SK-N-MC (cell line): ENCODE measurements at regions not wholly inside any gene's neighbourhood (a gene's known extent, or its start where the extent isn't known, plus 50 kb on each side); places are given as distances from the start of the nearest gene placed in this dataset.

Experiments
- DNase-seq: peaks from one replicate; pipeline ENCODE4 v3.0.0-alpha.2; 2011; ENCODE audit warnings: low read depth, low spot score
- H3K27ac ChIP-seq: fragments of 200-600 bp; sonication (generic); 2 replicates; pipeline ENCODE4 v1.5.1; 2016; ENCODE audit warnings: mixed run types
- H3K36me3 ChIP-seq: fragments of 200-600 bp; sonication (generic); 2 replicates; pipeline ENCODE4 v1.6.1; 2017; ENCODE audit warnings: antibody characterized with exemption, low read length, mixed read lengths; ENCODE audit not compliant: insufficient read depth
- H3K4me3 ChIP-seq: fragments of 200-600 bp; sonication (generic); 2 replicates; pipeline ENCODE4 v1.5.1; 2016
- H3K9ac ChIP-seq: fragments of 200-600 bp; sonication (generic); 2 replicates; pipeline ENCODE4 v1.8.0; 2017; ENCODE audit warnings: mixed run types, mixed read lengths; ENCODE audit not compliant: insufficient read length
- H3K9me3 ChIP-seq: fragments of 200-600 bp; sonication (generic); 2 replicates; pipeline ENCODE4 v1.6.1; 2017; ENCODE audit warnings: low read depth, mild to moderate bottlenecking, antibody characterized with exemption, low read length, moderate library complexity, mixed read lengths
- EZH2 ChIP-seq: fragments of 200-600 bp; sonication (generic); IDR thresholded peaks from one replicate; pipeline ENCODE4 v1.6.1; 2017; ENCODE audit warnings: antibody characterized with exemption
- FOXP2 ChIP-seq: optimal IDR thresholded peaks from 2 replicates; pipeline ENCODE3; 2011; ENCODE audit warnings: mild to moderate bottlenecking, moderate library complexity; ENCODE audit not compliant: insufficient read depth; ENCODE audit errors: extremely low read length, control extremely low read depth
- POLR2AphosphoS5 ChIP-seq: IDR thresholded peaks from 2 replicates; pipeline ENCODE4 v1.6.1; 2012; ENCODE audit warnings: mild to moderate bottlenecking, low read depth, low read length, borderline replicate concordance

GRCh38 chr4:108512615-108513505 lies 107.5 kb upstream of the RPL34 start:
- H3K9me3 ChIP-seq = no peaks in the 10 kb centered on the region
- no peak for DNase-seq
- H3K27ac ChIP-seq = no peak overlapping the region
- no peak overlapping the region for H3K4me3 ChIP-seq
- no peak overlapping the region for H3K9ac ChIP-seq
- H3K36me3 ChIP-seq = no peaks in the 10 kb centered on the region
- TF ChIP-seq EZH2 = no peak
- no peak for TF ChIP-seq FOXP2
- no peak for TF ChIP-seq POLR2AphosphoS5

- no peak for TF ChIP-seq EZH2
- no peak for TF ChIP-seq POLR2AphosphoS5
- no peak for TF ChIP-seq FOXP2
- Histone ChIP-seq H3K4me3 (no peak overlapping the region), H3K27ac (no peak overlapping the region), H3K9me3 (no peaks in the 10 kb centered on the region), H3K36me3 (no peaks in the 10 kb centered on the region), H3K9ac (no peak overlapping the region)
- DNase-seq = no peak
Observed at GRCh38 chr4:108511618-108512017, 108.8 kb upstream of the RPL34 start.

GRCh38 chr4:108502356-108502755 lies 118.0 kb upstream of the RPL34 start:
- TF ChIP-seq FOXP2 (no peak), EZH2 (no peak), POLR2AphosphoS5 (no peak)
- H3K4me3 ChIP-seq = no peak overlapping the region
- H3K9ac ChIP-seq = no peak overlapping the region
- no peaks in the 10 kb centered on the region for H3K9me3 ChIP-seq
- no peak for DNase-seq
- no peaks in the 10 kb centered on the region for H3K36me3 ChIP-seq
- no peak overlapping the region for H3K27ac ChIP-seq

GRCh38 chr4:108498925-108499324 lies 121.5 kb upstream of the RPL34 start:
- Histone ChIP-seq H3K36me3 (no peaks in the 10 kb centered on the region), H3K27ac (no peak overlapping the region), H3K9me3 (no peaks in the 10 kb centered on the region), H3K9ac (no peak overlapping the region), H3K4me3 (no peak overlapping the region)
- DNase-seq = no peak
- TF ChIP-seq POLR2AphosphoS5 = no peak
- no peak for TF ChIP-seq FOXP2
- no peak for TF ChIP-seq EZH2

- Histone ChIP-seq H3K9me3 (0 out of 2 replicates have a peak, but pooled peaks cover 2% of the 10 kb centered on the region), H3K27ac (no peak overlapping the region), H3K36me3 (no peaks in the 10 kb centered on the region), H3K9ac (no peak overlapping the region), H3K4me3 (no peak overlapping the region)
- DNase-seq = no peak
- no peak for TF ChIP-seq FOXP2
- no peak for TF ChIP-seq POLR2AphosphoS5
- no peak for TF ChIP-seq EZH2
Observed at GRCh38 chr4:108493596-108493931, 126.8 kb upstream of the RPL34 start.

- DNase-seq = no peak
- Histone ChIP-seq H3K36me3 (no peaks in the 10 kb centered on the region), H3K27ac (no peak overlapping the region), H3K4me3 (no peak overlapping the region), H3K9me3 (0 out of 2 replicates have a peak, but pooled peaks cover 2% of the 10 kb centered on the region), H3K9ac (no peak overlapping the region)
- TF ChIP-seq POLR2AphosphoS5 (no peak), FOXP2 (no peak), EZH2 (no peak)
Observed at GRCh38 chr4:108492816-108493595, 127.4 kb upstream of the RPL34 start.

- no peak for DNase-seq
- TF ChIP-seq FOXP2 = no peak
- no peak for TF ChIP-seq EZH2
- no peak for TF ChIP-seq POLR2AphosphoS5
- H3K36me3 ChIP-seq = no peaks in the 10 kb centered on the region
- 0 out of 2 replicates have a peak, but pooled peaks cover 2% of the 10 kb centered on the region for H3K9me3 ChIP-seq
- H3K27ac ChIP-seq = no peak overlapping the region
- H3K9ac ChIP-seq = no peak overlapping the region
- H3K4me3 ChIP-seq = no peak overlapping the region
Observed at GRCh38 chr4:108488865-108489264, 131.5 kb upstream of the RPL34 start.

- H3K36me3 ChIP-seq = no peaks in the 10 kb centered on the region
- H3K4me3 ChIP-seq = no peak overlapping the region
- no peak overlapping the region for H3K9ac ChIP-seq
- no peak overlapping the region for H3K27ac ChIP-seq
- H3K9me3 ChIP-seq = no peaks in the 10 kb centered on the region
- TF ChIP-seq EZH2 (no peak), FOXP2 (no peak), POLR2AphosphoS5 (no peak)
- DNase-seq = no peak
Observed at GRCh38 chr4:108486046-108486445, 134.3 kb upstream of the RPL34 start.

- TF ChIP-seq EZH2 (no peak), POLR2AphosphoS5 (no peak), FOXP2 (no peak)
Observed at GRCh38 chr4:108484187-108484586, 136.2 kb upstream of the RPL34 start.

More at GRCh38 chr4:108484187-108484586, 136.2 kb upstream of the RPL34 start:
- Histone ChIP-seq H3K27ac (no peak overlapping the region), H3K36me3 (no peaks in the 10 kb centered on the region), H3K9me3 (no peaks in the 10 kb centered on the region), H3K4me3 (no peak overlapping the region), H3K9ac (no peak overlapping the region)
- DNase-seq = no peak
